WTC11 (cell line): ENCODE measurements at regions not wholly inside any gene's neighbourhood (a gene's known extent, or its start where the extent isn't known, plus 50 kb on each side); places are given as distances from the start of the nearest gene placed in this dataset.

ENCODE experiments used
- ATAC-seq: fragments of 200-7000 bp; cut with Tn5 transposase; 2 replicates; pipeline ENCODE4 v1.10.0; 2021; ENCODE audit warnings: mild to moderate bottlenecking, moderate library complexity
- CTCF ChIA-PET: fragments of 300-600 bp; sonication (Branson Sonifier 250); formaldehyde crosslinking; loops from one replicate; lab custom pipeline; 2021; ENCODE audit warnings: antibody characterized with exemption; lab: Charles Lee
- POLR2A ChIA-PET: fragments of 350-600 bp; sonication (Branson Sonifier 250); formaldehyde crosslinking; loops from one replicate; lab custom pipeline; 2021; ENCODE audit warnings: antibody characterized with exemption; lab: Charles Lee
- DNase-seq: peaks from one replicate; pipeline ENCODE4 v3.0.0; 2021; ENCODE audit warnings: low spot score
- H3K27ac Mint-ChIP-seq: 2 replicates; pipeline ENCODE4 v1.8.0; 2021; ENCODE audit warnings: mixed read lengths
- H3K27me3 Mint-ChIP-seq: 2 replicates; pipeline ENCODE4 v1.8.0; 2021; ENCODE audit warnings: low read depth, mild to moderate bottlenecking, moderate library complexity, mixed read lengths
- H3K36me3 Mint-ChIP-seq: 2 replicates; pipeline ENCODE4 v1.8.0; 2021; ENCODE audit warnings: mixed read lengths
- H3K4me1 Mint-ChIP-seq: 2 replicates; pipeline ENCODE4 v1.8.0; 2022; ENCODE audit warnings: mixed read lengths
- H3K4me3 Mint-ChIP-seq: 2 replicates; pipeline ENCODE4 v1.8.0; 2021; ENCODE audit warnings: mild to moderate bottlenecking, moderate library complexity, mixed read lengths
- H3K9me3 Mint-ChIP-seq: 2 replicates; pipeline ENCODE4 v1.8.0; 2021; ENCODE audit warnings: mixed read lengths
- CTCF ChIP-seq: fragments of 200-600 bp; IDR thresholded peaks from 2 replicates; pipeline ENCODE4 v1.8.0; 2022; ENCODE audit warnings: antibody characterized with exemption
- E2F1 ChIP-seq: sonication (generic); formaldehyde crosslinking; IDR thresholded peaks from 2 replicates; pipeline ENCODE4 v1.8.0; 2022; ENCODE audit warnings: mild to moderate bottlenecking, missing genetic modification reagents
- GTF2I ChIP-seq: fragments of 250-450 bp; sonication (Bioruptor Pico); conservative IDR thresholded peaks from 2 replicates; pipeline ENCODE4 v1.4.0; 2021; ENCODE audit warnings: mild to moderate bottlenecking
- HMGA2 ChIP-seq: fragments of 250-450 bp; sonication (Bioruptor Pico); IDR thresholded peaks from 2 replicates; pipeline ENCODE4 v1.4.0; 2021; ENCODE audit warnings: mild to moderate bottlenecking, moderate library complexity
- IRF2 ChIP-seq: sonication (generic); formaldehyde crosslinking; IDR thresholded peaks from 2 replicates; pipeline ENCODE4 v1.8.0; 2022; ENCODE audit warnings: low read depth, missing genetic modification reagents, borderline replicate concordance
- MYBL2 ChIP-seq: sonication (generic); formaldehyde crosslinking; IDR thresholded peaks from 2 replicates; pipeline ENCODE4 v1.8.1; 2023; ENCODE audit warnings: mild to moderate bottlenecking, moderate library complexity, missing genetic modification reagents
- RORB ChIP-seq: fragments of 250-450 bp; sonication (Bioruptor Pico); IDR thresholded peaks from 2 replicates; pipeline ENCODE4 v1.9.0; 2021; ENCODE audit warnings: mild to moderate bottlenecking
- TCF7 ChIP-seq: sonication (generic); formaldehyde crosslinking; IDR thresholded peaks from 2 replicates; pipeline ENCODE4 v1.8.0; 2022; ENCODE audit warnings: mild to moderate bottlenecking, low read depth, missing genetic modification reagents, moderate library complexity
- TEAD4 ChIP-seq: sonication (generic); formaldehyde crosslinking; IDR thresholded peaks from 2 replicates; pipeline ENCODE4 v1.8.0; 2022; ENCODE audit warnings: mild to moderate bottlenecking, missing genetic modification reagents
- ZBTB43 ChIP-seq: sonication (generic); formaldehyde crosslinking; IDR thresholded peaks from 2 replicates; pipeline ENCODE4 v1.8.1; 2023; ENCODE audit warnings: mild to moderate bottlenecking, missing genetic modification reagents
- ZNF121 ChIP-seq: sonication (generic); formaldehyde crosslinking; IDR thresholded peaks from 2 replicates; pipeline ENCODE4 v1.8.0; 2023; ENCODE audit warnings: missing genetic modification reagents
- ZNF396 ChIP-seq: fragments of 250-450 bp; sonication (Bioruptor Pico); IDR thresholded peaks from 2 replicates; pipeline ENCODE4 v1.8.0; 2021; ENCODE audit warnings: mild to moderate bottlenecking, moderate library complexity, borderline replicate concordance
- ZNF416 ChIP-seq: fragments of 250-450 bp; sonication (Bioruptor Pico); IDR thresholded peaks from 2 replicates; pipeline ENCODE4 v1.9.0; 2021; ENCODE audit warnings: mild to moderate bottlenecking, inconsistent platforms
- ZNF423 ChIP-seq: fragments of 250-450 bp; sonication (Bioruptor Pico); IDR thresholded peaks from 2 replicates; pipeline ENCODE4 v2.1.2; 2022; ENCODE audit warnings: mild to moderate bottlenecking, moderate library complexity
- TF ChIP-seq, protein P1 (sequence below): sonication (generic); formaldehyde crosslinking; IDR thresholded peaks from 2 replicates; pipeline ENCODE4 v1.8.0; 2022; ENCODE audit warnings: mild to moderate bottlenecking, missing genetic modification reagents
- TF ChIP-seq, protein P2 (sequence below): fragments of 250-450 bp; sonication (Bioruptor Pico); conservative IDR thresholded peaks from 2 replicates; pipeline ENCODE4 v1.9.0; 2021; ENCODE audit warnings: mild to moderate bottlenecking
- TF ChIP-seq, protein P3 (sequence below): sonication (generic); formaldehyde crosslinking; IDR thresholded peaks from 2 replicates; pipeline ENCODE4 v1.8.0; 2023; ENCODE audit warnings: missing genetic modification reagents, mild to moderate bottlenecking, borderline replicate concordance

GRCh38 chrX:45696736-45697135 lies 496.1 kb upstream of the DIPK2B start:
- Mint-ChIP-seq H3K27ac (no peak overlapping the region), H3K4me1 (no peaks in the 10 kb centered on the region), H3K36me3 (no peaks in the 10 kb centered on the region)
- ChIA-PET CTCF (no interaction called here), POLR2A (no interaction called here)
- DNase-seq (no peak), ATAC-seq (no peak)
- TF ChIP-seq GTF2I (CRISPR knock-in tag) (no peak), ZNF423 (CRISPR knock-in tag) (no peak), MYBL2 (CRISPR knock-in tag) (no peak), CTCF (no peak), RORB (CRISPR knock-in tag) (no peak), ZNF121 (CRISPR knock-in tag) (no peak), ZNF396 (CRISPR knock-in tag) (no peak), TEAD4 (no peak)
- TF ChIP-seq, protein P1, sequence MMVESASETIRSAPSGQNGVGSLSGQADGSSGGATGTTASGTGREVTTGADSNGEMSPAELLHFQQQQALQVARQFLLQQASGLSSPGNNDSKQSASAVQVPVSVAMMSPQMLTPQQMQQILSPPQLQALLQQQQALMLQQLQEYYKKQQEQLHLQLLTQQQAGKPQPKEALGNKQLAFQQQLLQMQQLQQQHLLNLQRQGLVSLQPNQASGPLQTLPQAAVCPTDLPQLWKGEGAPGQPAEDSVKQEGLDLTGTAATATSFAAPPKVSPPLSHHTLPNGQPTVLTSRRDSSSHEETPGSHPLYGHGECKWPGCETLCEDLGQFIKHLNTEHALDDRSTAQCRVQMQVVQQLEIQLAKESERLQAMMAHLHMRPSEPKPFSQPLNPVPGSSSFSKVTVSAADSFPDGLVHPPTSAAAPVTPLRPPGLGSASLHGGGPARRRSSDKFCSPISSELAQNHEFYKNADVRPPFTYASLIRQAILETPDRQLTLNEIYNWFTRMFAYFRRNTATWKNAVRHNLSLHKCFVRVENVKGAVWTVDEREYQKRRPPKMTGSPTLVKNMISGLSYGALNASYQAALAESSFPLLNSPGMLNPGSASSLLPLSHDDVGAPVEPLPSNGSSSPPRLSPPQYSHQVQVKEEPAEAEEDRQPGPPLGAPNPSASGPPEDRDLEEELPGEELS: no peak
- TF ChIP-seq, protein P2, sequence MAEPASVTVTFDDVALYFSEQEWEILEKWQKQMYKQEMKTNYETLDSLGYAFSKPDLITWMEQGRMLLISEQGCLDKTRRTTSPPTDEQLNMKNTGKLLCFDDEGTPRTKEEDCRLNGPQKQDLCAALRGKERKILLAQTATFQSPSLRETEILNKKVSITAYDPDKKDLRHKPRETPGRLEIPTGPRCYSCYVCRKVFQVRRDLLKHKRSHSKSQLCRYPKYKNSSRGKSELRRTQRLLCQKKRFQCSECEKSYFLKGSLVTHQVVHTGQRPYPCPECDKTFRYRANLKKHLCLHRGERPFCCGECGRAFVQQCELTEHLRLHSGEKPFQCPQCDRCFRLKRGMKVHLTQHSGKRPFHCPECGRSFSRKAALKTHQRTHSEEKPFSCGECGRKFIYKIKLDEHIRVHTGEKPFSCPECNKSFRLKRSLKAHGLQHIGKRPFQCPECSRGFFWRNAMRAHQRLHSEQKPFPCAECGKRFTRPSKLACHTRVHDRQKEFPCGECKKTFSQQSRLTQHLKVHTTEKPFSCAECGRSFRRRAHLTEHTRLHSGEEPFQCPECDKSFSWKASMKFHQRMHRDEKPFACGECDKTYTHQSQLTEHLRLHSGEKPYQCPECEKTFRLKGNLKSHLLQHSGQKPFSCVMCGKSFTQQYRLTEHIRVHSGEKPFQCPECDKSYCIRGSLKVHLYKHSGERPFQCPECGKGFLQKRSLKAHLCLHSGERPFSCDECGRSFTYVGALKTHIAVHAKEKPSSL (CRISPR knock-in tag): no peak
- TF ChIP-seq, all 79 proteins: peak for 0
- Mint-ChIP-seq H3K27me3 (no peaks in the 10 kb centered on the region), H3K9me3 (peaks cover 5% of the 10 kb centered on the region; the same call in 1 of the 2 replicates), H3K4me3 (no peak overlapping the region)

DNA sequence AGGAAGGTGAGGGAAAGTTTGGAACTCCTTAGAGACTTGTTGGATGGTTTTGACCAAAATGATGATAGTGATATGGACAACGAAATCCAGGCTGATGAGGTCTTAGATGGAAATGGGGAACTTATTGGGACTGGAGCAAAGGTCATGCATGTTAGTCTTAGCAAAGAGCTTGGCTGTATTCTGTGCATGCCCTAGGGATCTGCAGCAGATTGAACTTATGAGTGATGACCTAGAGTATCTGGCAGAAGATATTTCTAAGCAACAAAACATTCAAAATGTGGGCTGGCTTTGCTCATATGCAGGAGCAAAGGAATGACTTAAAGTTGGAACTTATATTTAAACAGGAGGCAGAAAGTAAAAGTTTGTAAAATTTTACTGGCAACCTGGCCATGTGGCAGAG lies 489.3 kb upstream of the DIPK2B start:
- DNase-seq: no peak
- TF ChIP-seq ZNF416 (CRISPR knock-in tag): no peak
- ChIA-PET CTCF (no interaction called here), POLR2A (no interaction called here)
- H3K9me3 Mint-ChIP-seq: peaks cover 4% of the 10 kb centered on the region
- ATAC-seq: no peak
- no peaks in the 10 kb centered on the region for H3K4me1 Mint-ChIP-seq
- no peak overlapping the region for H3K4me3 Mint-ChIP-seq
- H3K36me3 Mint-ChIP-seq: no peaks in the 10 kb centered on the region
- H3K27ac Mint-ChIP-seq: no peak overlapping the region
- no peaks in the 10 kb centered on the region for H3K27me3 Mint-ChIP-seq

GRCh38 chrX:45683914-45684313 lies 483.2 kb upstream of the DIPK2B start:
- no peak for ATAC-seq
- ChIA-PET POLR2A (no interaction called here), CTCF (no interaction called here)
- no peaks in the 10 kb centered on the region for H3K27me3 Mint-ChIP-seq
- H3K4me1 Mint-ChIP-seq: no peaks in the 10 kb centered on the region
- H3K4me3 Mint-ChIP-seq: no peak overlapping the region
- no peaks in the 10 kb centered on the region for H3K36me3 Mint-ChIP-seq
- no peak overlapping the region for H3K27ac Mint-ChIP-seq
- DNase-seq: no peak
- H3K9me3 Mint-ChIP-seq: peaks cover 4% of the 10 kb centered on the region
- no peak for TF ChIP-seq ZNF423 (CRISPR knock-in tag)
- TF ChIP-seq, protein P3, sequence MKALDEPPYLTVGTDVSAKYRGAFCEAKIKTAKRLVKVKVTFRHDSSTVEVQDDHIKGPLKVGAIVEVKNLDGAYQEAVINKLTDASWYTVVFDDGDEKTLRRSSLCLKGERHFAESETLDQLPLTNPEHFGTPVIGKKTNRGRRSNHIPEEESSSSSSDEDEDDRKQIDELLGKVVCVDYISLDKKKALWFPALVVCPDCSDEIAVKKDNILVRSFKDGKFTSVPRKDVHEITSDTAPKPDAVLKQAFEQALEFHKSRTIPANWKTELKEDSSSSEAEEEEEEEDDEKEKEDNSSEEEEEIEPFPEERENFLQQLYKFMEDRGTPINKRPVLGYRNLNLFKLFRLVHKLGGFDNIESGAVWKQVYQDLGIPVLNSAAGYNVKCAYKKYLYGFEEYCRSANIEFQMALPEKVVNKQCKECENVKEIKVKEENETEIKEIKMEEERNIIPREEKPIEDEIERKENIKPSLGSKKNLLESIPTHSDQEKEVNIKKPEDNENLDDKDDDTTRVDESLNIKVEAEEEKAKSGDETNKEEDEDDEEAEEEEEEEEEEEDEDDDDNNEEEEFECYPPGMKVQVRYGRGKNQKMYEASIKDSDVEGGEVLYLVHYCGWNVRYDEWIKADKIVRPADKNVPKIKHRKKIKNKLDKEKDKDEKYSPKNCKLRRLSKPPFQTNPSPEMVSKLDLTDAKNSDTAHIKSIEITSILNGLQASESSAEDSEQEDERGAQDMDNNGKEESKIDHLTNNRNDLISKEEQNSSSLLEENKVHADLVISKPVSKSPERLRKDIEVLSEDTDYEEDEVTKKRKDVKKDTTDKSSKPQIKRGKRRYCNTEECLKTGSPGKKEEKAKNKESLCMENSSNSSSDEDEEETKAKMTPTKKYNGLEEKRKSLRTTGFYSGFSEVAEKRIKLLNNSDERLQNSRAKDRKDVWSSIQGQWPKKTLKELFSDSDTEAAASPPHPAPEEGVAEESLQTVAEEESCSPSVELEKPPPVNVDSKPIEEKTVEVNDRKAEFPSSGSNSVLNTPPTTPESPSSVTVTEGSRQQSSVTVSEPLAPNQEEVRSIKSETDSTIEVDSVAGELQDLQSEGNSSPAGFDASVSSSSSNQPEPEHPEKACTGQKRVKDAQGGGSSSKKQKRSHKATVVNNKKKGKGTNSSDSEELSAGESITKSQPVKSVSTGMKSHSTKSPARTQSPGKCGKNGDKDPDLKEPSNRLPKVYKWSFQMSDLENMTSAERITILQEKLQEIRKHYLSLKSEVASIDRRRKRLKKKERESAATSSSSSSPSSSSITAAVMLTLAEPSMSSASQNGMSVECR (CRISPR knock-in tag): no peak
- TF ChIP-seq HMGA2: no peak
- TF ChIP-seq TCF7 (CRISPR knock-in tag): no peak
- no peak for TF ChIP-seq IRF2
- TF ChIP-seq, protein P1: no peak
- TF ChIP-seq E2F1 (CRISPR knock-in tag): no peak
- no peak for TF ChIP-seq ZBTB43 (CRISPR knock-in tag)
